ENCODE measurements at regions not wholly inside any gene's neighbourhood (a gene's known extent, or its start where the extent isn't known, plus 50 kb on each side); places are given as distances from the start of the nearest gene placed in this dataset.

DNA sequence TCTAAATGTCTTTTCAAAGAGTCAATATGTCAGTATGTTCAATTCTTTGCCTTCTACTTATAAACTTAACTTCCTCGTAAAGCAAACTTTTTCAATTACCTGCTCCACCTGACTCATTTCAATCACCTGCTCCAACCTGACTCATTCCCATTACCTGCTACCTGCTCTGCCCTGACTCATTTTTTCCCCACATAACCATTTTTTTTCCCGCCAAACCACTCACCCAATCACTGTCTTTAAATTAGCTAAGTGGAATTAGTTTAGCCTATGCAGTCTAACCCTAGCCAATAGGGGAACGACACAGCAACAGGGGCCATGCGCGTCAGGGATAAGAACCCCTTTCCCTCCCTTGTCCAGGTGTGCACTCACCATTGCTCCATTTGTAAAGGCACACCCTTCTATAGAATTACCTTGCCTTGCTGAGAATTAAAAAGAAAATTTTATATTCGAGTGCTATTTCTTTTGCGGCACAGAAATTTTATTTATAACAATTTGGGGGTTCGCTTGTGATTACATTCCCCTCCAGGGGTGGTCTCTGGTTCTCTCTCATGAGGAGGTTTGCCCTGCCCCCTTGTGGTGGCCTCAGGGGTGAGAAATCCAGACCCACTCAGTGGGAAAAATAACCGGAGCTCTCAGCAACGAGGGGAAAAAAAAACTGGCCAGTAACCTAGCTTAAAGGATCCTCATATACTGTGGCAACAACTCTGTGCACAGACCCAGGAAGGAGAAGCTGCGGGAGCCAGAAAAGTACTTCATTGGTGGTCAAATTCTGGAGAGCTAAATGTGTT is 193.1 kb downstream of the ZNF486 start:
- no peak for TF ChIP-seq POLR2A (IDR thresholded peaks at IDR 0.05)
- TF ChIP-seq, protein P1, sequence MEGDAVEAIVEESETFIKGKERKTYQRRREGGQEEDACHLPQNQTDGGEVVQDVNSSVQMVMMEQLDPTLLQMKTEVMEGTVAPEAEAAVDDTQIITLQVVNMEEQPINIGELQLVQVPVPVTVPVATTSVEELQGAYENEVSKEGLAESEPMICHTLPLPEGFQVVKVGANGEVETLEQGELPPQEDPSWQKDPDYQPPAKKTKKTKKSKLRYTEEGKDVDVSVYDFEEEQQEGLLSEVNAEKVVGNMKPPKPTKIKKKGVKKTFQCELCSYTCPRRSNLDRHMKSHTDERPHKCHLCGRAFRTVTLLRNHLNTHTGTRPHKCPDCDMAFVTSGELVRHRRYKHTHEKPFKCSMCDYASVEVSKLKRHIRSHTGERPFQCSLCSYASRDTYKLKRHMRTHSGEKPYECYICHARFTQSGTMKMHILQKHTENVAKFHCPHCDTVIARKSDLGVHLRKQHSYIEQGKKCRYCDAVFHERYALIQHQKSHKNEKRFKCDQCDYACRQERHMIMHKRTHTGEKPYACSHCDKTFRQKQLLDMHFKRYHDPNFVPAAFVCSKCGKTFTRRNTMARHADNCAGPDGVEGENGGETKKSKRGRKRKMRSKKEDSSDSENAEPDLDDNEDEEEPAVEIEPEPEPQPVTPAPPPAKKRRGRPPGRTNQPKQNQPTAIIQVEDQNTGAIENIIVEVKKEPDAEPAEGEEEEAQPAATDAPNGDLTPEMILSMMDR (IDR thresholded peaks at IDR 0.05), result no peak
